Gastroesophageal sphincter (tissue), 3 donors: ENCODE measurements at regions not wholly inside any gene's neighbourhood (a gene's known extent, or its start where the extent isn't known, plus 50 kb on each side); places are given as distances from the start of the nearest gene placed in this dataset.

Experiments
- POLR2A ChIP-seq, 2 donors: fragments of 450-650 bp; IDR thresholded peaks; one replicate each; pipeline ENCODE4 v1.6.1; 2017; ENCODE audit warnings: antibody characterized with exemption in 2 of 2, mild to moderate bottlenecking in 2 of 2, moderate library complexity in 1 of 2
- POLR2AphosphoS5 ChIP-seq: sonication (generic); formaldehyde crosslinking; IDR thresholded peaks from one replicate; pipeline ENCODE4 v1.6.1; 2017; ENCODE audit warnings: antibody characterized with exemption
- TF ChIP-seq, protein P1 (sequence below), 4 experiments: fragments of 200-600 bp in 2 of 4; fragments of 450-650 bp in 2 of 4; sonication (generic) in 1 of 4; IDR thresholded peaks; one replicate each; pipeline ENCODE4 v1.5.1; 2017 to 2019; ENCODE audit warnings: antibody characterized with exemption in 4 of 4, mild to moderate bottlenecking in 2 of 4, moderate library complexity in 2 of 4

- TF ChIP-seq, protein P1, sequence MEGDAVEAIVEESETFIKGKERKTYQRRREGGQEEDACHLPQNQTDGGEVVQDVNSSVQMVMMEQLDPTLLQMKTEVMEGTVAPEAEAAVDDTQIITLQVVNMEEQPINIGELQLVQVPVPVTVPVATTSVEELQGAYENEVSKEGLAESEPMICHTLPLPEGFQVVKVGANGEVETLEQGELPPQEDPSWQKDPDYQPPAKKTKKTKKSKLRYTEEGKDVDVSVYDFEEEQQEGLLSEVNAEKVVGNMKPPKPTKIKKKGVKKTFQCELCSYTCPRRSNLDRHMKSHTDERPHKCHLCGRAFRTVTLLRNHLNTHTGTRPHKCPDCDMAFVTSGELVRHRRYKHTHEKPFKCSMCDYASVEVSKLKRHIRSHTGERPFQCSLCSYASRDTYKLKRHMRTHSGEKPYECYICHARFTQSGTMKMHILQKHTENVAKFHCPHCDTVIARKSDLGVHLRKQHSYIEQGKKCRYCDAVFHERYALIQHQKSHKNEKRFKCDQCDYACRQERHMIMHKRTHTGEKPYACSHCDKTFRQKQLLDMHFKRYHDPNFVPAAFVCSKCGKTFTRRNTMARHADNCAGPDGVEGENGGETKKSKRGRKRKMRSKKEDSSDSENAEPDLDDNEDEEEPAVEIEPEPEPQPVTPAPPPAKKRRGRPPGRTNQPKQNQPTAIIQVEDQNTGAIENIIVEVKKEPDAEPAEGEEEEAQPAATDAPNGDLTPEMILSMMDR (IDR thresholded peaks at IDR 0.05): no peak
- TF ChIP-seq POLR2A (IDR thresholded peaks at IDR 0.05) (no peak), POLR2AphosphoS5 (no peak)
Measured at GRCh38 chr18:60130284-60130683, 230.5 kb downstream of the PMAIP1 start.
